ENCODE measurements at regions not wholly inside any gene's neighbourhood (a gene's known extent, or its start where the extent isn't known, plus 50 kb on each side); places are given as distances from the start of the nearest gene placed in this dataset.

DNA sequence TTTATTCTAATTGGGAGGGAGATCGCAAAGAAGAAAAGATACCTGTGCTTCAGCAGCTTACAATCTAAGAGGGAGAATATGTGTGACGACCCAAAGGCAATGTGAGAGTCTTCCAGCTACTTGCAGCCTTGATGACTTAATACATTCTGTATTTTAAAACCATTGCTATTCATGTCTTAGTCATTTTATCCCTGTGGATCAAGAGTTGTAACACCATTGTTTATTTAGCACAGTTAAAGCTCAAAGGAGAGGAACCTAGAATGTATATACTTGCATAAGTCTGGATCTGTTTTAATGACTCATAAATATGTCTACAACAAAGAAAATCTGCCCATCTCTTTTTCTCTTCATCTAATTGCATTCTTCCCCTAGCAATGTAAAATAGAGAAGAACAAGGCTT, 117.9 kb upstream of the DLX6 start:
- TF ChIP-seq, protein P1, sequence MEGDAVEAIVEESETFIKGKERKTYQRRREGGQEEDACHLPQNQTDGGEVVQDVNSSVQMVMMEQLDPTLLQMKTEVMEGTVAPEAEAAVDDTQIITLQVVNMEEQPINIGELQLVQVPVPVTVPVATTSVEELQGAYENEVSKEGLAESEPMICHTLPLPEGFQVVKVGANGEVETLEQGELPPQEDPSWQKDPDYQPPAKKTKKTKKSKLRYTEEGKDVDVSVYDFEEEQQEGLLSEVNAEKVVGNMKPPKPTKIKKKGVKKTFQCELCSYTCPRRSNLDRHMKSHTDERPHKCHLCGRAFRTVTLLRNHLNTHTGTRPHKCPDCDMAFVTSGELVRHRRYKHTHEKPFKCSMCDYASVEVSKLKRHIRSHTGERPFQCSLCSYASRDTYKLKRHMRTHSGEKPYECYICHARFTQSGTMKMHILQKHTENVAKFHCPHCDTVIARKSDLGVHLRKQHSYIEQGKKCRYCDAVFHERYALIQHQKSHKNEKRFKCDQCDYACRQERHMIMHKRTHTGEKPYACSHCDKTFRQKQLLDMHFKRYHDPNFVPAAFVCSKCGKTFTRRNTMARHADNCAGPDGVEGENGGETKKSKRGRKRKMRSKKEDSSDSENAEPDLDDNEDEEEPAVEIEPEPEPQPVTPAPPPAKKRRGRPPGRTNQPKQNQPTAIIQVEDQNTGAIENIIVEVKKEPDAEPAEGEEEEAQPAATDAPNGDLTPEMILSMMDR (IDR thresholded peaks at IDR 0.05; ENCODE audit: control extremely low read depth, extremely low read depth, low read depth, missing control alignments) = no peak
- DNase-seq (ENCODE audit: extremely low spot score) = no peak

DNA sequence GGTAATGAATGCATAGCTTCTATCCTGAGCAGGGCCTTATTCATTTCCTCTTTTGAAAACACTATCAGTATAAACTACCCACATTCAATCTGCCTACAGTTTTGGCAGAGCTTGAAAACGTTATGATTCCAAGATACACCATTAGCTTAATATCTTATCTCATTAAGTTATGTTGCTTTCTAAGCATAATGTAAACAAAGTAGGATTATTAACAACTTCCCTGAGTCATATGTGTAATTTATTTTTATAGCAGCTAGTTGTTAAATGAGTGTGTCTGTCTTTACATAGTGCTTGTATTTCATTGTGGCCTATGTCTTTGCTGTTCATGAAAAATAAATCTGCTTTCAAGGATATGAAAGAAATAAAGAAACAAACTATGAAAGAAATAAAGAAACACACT, 106.2 kb upstream of the DLX6 start:
- TF ChIP-seq, protein P1 (IDR thresholded peaks at IDR 0.05; ENCODE audit: control extremely low read depth, extremely low read depth, low read depth, missing control alignments) = no peak
- DNase-seq (ENCODE audit: extremely low spot score) = no peak
- ChIA-PET CTCF (interaction anchor here (1.1 to 1.5 kb wide), 2 partner anchors 18 to 30 kb away, joined by 3 to 4 read pairs; no protein-coding TSS in a partner anchor), POLR2A (no interaction called here)

More for the DNA sequence above, 117.9 kb upstream of the DLX6 start:
- ChIA-PET POLR2A (no interaction called here), CTCF (interaction anchor here (1.0 to 1.3 kb wide), 2 partner anchors 10 to 16 kb away, joined by 3 read pairs; no protein-coding TSS in a partner anchor)

DNA sequence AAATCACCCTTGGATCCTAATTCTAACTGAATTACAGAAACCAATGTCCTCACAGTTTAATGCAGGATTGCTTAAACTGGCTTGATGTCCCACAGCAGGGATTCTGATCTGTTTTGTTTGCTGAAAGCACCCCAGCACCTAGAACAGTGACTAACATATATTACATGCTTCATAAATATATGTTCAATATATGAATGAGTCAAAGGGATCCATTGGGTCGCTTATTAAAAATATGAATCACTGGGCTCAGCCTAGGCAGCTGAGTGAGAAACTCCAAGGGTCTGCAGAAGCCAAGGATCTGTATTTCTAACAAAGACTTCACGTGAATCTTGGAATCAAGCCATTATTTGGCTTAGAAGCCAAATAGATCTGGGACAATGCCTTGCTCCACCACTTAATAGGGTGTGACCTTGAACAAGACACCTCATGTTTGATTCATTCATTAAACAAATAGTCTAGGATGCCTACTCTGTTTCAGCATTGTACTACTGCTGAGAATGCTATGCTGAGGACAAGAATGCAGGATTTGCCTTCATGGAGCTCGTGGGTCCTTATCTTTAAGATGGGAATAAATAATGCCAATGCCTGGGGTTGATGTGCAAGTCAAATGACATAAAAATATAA, 103.4 kb upstream of the DLX6 start:
- no peak for DNase-seq (ENCODE audit: extremely low spot score)
- TF ChIP-seq, protein P1 (IDR thresholded peaks at IDR 0.05; ENCODE audit: control extremely low read depth, extremely low read depth, low read depth, missing control alignments) = no peak
- CTCF ChIA-PET = interaction anchor here (1.1 to 1.4 kb wide), 2 partner anchors 16 to 126 kb away, joined by 3 read pairs; no protein-coding TSS in a partner anchor
- POLR2A ChIA-PET = no interaction called here

DNA sequence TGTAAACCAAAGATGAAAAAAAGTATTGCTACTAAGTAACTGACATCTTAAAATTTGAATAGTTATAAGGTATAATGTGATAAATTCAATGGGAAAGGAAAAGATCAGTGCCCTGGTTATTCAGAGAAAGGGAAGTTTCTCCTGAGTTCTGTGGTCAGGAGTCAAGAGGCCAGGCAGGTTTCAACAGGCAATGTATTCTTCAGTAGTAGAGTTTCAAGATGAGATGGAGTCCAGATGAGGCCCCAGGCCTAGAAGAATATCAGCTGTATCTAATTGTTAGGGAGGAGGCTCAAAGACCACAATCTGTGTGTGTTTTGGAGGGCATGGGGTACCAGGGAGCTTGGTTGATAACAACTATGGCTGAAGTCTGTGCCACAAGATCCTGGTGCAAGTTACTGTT, 101.4 kb upstream of the DLX6 start:
- CTCF ChIA-PET = no interaction called here
- POLR2A ChIA-PET = no interaction called here
- TF ChIP-seq, protein P1 (IDR thresholded peaks at IDR 0.05; ENCODE audit: control extremely low read depth, extremely low read depth, low read depth, missing control alignments) = no peak
- no peak for DNase-seq (ENCODE audit: extremely low spot score)

DNA sequence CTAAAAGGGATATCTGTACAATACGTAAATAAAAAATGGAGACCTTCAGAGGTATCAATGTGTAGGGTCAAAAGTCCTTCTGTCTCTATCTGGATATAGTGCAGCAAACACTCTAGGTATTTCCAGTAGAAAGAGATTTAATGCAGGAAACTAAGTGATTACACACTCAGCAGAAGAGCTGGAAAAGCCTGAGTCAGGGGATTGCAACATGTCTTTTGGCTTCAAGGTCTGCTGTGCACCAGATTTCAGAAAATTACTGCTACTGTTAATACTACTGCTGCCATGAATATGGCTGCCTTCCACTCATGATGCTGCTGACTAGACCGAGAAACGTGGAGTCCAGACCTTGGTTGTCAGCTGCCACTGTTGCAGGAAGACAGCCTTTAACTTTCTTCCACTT, 94.9 kb upstream of the DLX6 start:
- POLR2A ChIA-PET = no interaction called here
- CTCF ChIA-PET = no interaction called here
- DNase-seq (ENCODE audit: extremely low spot score) = no peak
- TF ChIP-seq, protein P1 (IDR thresholded peaks at IDR 0.05; ENCODE audit: control extremely low read depth, extremely low read depth, low read depth, missing control alignments) = no peak

DNA sequence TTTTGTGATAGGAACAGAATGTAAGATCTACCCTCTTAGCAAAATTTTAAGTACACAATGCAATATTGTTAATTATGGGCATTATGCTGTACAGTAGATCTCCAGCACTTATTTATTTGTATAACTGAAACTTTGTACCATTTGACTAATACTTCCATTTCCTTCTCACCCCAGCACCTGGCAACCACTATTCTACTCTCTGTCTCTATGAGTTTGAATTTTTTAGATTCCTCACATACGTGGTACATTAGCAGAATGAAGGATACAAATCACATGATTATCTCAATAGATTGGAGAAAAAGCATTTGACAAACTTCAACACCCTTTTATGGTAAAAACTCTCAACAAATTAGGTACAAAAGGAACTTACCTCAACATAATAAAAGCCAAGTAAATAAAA, 90.3 kb upstream of the DLX6 start:
- DNase-seq (ENCODE audit: extremely low spot score) = no peak
- POLR2A ChIA-PET = no interaction called here
- CTCF ChIA-PET = no interaction called here
- TF ChIP-seq, protein P1 (IDR thresholded peaks at IDR 0.05; ENCODE audit: control extremely low read depth, extremely low read depth, low read depth, missing control alignments) = no peak
